Activated CD4-positive, alpha-beta T cell treated with anti-CD3 and anti-CD28 coated beads for 36 hours (primary cell): ENCODE measurements at regions not wholly inside any gene's neighbourhood (a gene's known extent, or its start where the extent isn't known, plus 50 kb on each side); places are given as distances from the start of the nearest gene placed in this dataset.
"Not testable (repeated sequence)": the region's sequence is repeated elsewhere in the genome, so short reads cannot be mapped to it uniquely, and the experiment has no call there.

Source experiments
- ATAC-seq: fragments of 200-7000 bp; cut with Tn5 transposase; one replicate; pipeline ENCODE4 v1.10.0; 2021; ENCODE audit warnings: mild to moderate bottlenecking, moderate library complexity
- CTCF ChIA-PET: fragments of 350-600 bp; sonication (Branson Sonifier 250); formaldehyde crosslinking; loops from one replicate; lab custom pipeline; 2021; ENCODE audit warnings: antibody characterized with exemption; lab: Charles Lee
- POLR2A ChIA-PET: fragments of 350-600 bp; sonication (Branson Sonifier 250); formaldehyde crosslinking; loops from one replicate; lab custom pipeline; 2021; ENCODE audit warnings: antibody characterized with exemption, inconsistent platforms; lab: Charles Lee
- DNase-seq: peaks from one replicate; pipeline ENCODE4 v3.0.0-alpha.2; 2020
- H3K27ac Mint-ChIP-seq: one replicate; pipeline ENCODE4 v1.8.0; 2021; ENCODE audit warnings: mixed read lengths
- H3K27me3 Mint-ChIP-seq: one replicate; pipeline ENCODE4 v1.8.0; 2021; ENCODE audit warnings: mixed read lengths
- H3K36me3 Mint-ChIP-seq: one replicate; pipeline ENCODE4 v1.8.0; 2021; ENCODE audit warnings: low read depth, mixed read lengths
- H3K4me1 Mint-ChIP-seq: one replicate; pipeline ENCODE4 v1.8.0; 2021; ENCODE audit warnings: mixed read lengths
- H3K4me3 Mint-ChIP-seq: one replicate; pipeline ENCODE4 v1.8.0; 2021; ENCODE audit warnings: mild to moderate bottlenecking, moderate library complexity, mixed read lengths
- H3K9me3 Mint-ChIP-seq: one replicate; pipeline ENCODE4 v1.8.0; 2021; ENCODE audit warnings: low read depth, mixed read lengths
- intact Hi-C, 2 experiments: fragments of 100-400 bp; cut with DNase I in 1 of 2; cut with micrococcal nuclease in 1 of 2; formaldehyde crosslinking; loops; one replicate each; pipeline versions ENCODE4 v1.14.2 to v1.15.1; 2022 to 2024; cut with DNase I, micrococcal nuclease

DNA sequence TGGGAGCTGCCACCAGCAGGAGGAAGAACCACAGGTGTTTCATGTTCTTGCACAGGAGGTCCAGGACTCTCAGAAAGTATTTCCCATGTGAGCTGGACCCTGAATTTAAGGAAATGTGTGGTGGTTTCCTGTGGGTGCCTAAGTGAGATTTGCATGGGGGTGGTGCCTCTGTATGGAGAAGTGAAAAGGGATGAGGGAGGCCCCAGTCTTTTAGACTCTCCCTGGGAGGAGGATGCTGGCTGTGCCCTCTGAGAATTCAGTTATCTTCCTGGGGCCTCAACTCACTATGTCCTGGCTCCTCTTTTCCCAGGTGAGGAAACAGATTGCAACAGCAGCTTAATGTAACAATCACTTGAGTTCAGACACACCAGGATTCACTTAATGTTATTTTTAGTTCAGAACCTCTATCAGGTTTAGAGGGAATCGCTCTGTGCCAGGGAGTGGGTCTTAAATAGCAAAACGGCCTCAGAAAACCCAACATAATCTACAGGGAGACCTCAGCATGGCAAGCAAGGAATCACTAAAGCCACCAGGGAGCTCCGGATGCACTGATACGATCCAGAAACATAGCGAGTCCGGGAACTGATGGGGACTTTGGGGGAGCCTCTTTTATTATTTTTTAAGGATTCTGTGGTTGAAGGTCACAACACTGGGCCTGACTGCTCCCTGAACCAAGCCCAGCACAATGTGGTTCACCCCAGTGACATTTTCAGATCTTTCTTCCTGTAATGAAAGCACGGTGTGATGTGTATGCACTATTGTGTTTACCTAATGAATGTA, 823.5 kb downstream of the TMEM121 start:
- intact Hi-C loops, H3K4me3 Mint-ChIP-seq, H3K27me3 Mint-ChIP-seq, ATAC-seq, H3K9me3 Mint-ChIP-seq, POLR2A ChIA-PET, DNase-seq, CTCF ChIA-PET, H3K4me1 Mint-ChIP-seq, H3K36me3 Mint-ChIP-seq, H3K27ac Mint-ChIP-seq: not testable (repeated sequence)

GRCh38 chr14:106355007-106355791, 828.8 kb downstream of the TMEM121 start:
- H3K27ac Mint-ChIP-seq, H3K36me3 Mint-ChIP-seq, DNase-seq, H3K4me3 Mint-ChIP-seq, H3K9me3 Mint-ChIP-seq, H3K27me3 Mint-ChIP-seq, POLR2A ChIA-PET, ATAC-seq, H3K4me1 Mint-ChIP-seq, intact Hi-C loops: not testable (repeated sequence)
- CTCF ChIA-PET = interaction anchor here (0.6 to 1.8 kb wide), 3 partner anchors 24 to 339 kb away, joined by 3 to 4 read pairs (median 3); no protein-coding TSS in a partner anchor

DNA sequence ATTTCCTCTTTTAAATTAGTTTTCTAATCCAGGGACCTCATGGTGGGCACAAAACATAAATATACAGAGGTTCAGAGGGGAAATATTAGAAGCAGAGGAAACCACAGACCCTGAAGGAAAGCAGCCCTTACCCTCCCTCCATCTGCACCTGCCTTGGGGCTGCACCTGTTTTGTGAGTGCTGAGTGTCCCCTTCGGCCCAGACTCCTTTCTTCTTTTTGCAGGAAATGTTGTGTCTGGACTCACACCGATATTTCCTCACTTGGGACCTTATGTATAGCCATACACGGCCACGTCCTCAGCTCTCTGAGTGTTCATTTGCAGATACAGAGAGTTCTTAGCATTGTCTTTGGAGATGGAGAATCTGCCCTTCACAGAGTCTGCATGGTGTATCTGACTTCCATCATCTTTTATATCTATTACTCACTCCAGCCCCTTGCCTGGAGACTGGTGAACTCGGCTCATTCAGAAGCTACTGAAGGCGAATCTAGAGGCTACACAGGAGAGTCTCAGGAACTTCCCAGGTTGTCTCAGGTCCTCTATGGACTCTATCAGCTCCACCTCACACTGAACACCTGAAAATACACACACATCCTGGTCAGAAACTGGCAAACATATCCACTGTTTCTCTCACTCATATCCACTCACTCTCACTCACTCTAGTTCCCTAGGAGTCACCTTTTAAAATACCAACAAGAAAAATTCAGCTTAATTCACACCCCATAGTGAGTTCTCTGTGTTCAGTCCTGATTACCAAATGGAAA, 829.7 kb downstream of the TMEM121 start:
- H3K4me1 Mint-ChIP-seq, ATAC-seq, H3K4me3 Mint-ChIP-seq, POLR2A ChIA-PET, H3K27me3 Mint-ChIP-seq, H3K27ac Mint-ChIP-seq, DNase-seq, H3K9me3 Mint-ChIP-seq, intact Hi-C loops, H3K36me3 Mint-ChIP-seq: not testable (repeated sequence)
- CTCF ChIA-PET = interaction anchor here (1.8 kb wide), 1 partner anchor 23 kb away, joined by 4 read pairs; no protein-coding TSS in a partner anchor

DNA sequence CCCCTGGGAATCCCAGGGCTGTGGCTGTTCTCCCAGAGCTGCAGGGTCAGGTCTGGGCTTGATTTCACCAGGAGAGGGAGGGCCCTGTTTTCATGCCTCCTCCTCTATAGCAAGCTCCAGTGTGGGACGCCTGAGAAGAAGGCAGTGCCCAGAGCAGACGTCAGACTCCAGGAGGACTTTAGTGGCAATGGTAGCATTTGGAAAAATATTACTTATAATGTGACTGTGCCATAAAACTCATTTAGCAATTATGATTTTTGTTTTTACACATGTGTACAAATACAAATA, 830.2 kb downstream of the TMEM121 start:
- H3K27me3 Mint-ChIP-seq, H3K36me3 Mint-ChIP-seq, ATAC-seq, H3K9me3 Mint-ChIP-seq, DNase-seq, POLR2A ChIA-PET, H3K27ac Mint-ChIP-seq, H3K4me1 Mint-ChIP-seq, H3K4me3 Mint-ChIP-seq, intact Hi-C loops: not testable (repeated sequence)
- CTCF ChIA-PET = interaction anchor here (1.0 kb wide), 1 partner anchor 29 kb away, joined by 4 read pairs; no protein-coding TSS in a partner anchor

- H3K4me1 Mint-ChIP-seq, H3K27me3 Mint-ChIP-seq, intact Hi-C loops, H3K9me3 Mint-ChIP-seq, H3K4me3 Mint-ChIP-seq, H3K27ac Mint-ChIP-seq, POLR2A ChIA-PET, H3K36me3 Mint-ChIP-seq: not testable (repeated sequence)
- ATAC-seq (peak; percentile 53), DNase-seq (peak; percentile 78)
- CTCF ChIA-PET = interaction anchor here (1.3 kb wide), 1 partner anchor 38 kb away, joined by 3 read pairs; no protein-coding TSS in a partner anchor
These were observed 832.9 kb downstream of the TMEM121 start for GRCh38 chr14:106359157-106359887.

DNA sequence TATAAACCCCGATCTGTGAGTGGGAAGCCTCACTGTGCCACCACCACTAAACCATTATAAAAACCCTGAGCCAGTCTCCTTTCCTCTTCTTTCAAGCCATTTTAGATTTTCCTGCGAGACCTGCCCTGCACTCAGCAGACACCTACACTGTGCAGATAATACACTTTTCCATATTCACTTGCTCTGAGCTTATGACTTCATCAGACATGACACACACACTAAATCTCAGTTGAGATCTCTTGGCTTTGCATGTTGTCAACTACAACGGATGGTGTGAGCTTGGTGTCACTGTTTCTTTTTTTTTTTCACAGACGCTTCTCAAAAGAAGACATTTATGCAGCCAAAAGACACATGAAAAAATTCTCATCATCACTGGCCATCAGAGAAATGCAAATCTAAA, 839.0 kb downstream of the TMEM121 start:
- H3K4me1 Mint-ChIP-seq, DNase-seq, CTCF ChIA-PET, POLR2A ChIA-PET, H3K27me3 Mint-ChIP-seq, H3K9me3 Mint-ChIP-seq, H3K36me3 Mint-ChIP-seq, intact Hi-C loops, H3K4me3 Mint-ChIP-seq, H3K27ac Mint-ChIP-seq, ATAC-seq: not testable (repeated sequence)

DNA sequence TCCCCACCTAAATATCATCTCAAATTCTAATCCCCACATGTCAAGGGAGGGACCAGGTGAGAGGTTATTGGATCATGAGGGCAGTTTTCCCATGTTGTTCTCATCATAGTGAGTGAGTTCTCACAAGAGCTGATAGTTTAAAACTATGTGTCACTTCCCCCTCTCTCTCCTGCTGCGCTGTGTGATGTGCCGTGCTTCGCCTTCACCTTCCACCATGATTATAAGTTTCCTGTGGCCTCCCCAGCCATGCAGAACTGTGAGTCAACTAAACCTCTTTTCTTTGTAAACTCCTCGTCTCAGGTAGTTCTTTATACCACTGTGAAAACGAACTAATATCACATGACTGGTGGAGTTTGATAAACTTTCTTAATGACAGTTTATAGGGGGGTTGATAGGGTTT, 839.5 kb downstream of the TMEM121 start:
- intact Hi-C loops, DNase-seq, H3K9me3 Mint-ChIP-seq, H3K4me1 Mint-ChIP-seq, H3K36me3 Mint-ChIP-seq, H3K27me3 Mint-ChIP-seq, H3K27ac Mint-ChIP-seq, POLR2A ChIA-PET, CTCF ChIA-PET, H3K4me3 Mint-ChIP-seq: not testable (repeated sequence)
- peak; percentile 77 for ATAC-seq

DNA sequence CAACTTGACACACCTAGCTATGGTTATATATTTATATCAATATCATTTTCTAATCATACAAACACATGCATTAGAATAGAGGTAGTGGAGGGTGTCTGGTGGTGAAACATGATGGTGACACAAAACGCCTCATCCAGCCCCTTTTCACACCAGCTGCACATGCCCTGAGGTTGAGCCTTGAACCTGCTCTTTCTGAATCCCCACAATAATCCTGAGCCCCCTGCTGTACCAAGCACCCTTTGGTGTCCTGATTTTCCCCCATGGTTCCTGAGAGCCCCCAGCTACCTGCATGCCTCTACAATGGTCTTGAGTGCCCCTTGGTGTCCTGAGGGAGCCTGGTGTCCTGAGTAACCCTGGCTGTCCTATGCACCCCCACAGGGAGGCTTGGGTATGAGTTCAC, 840.6 kb downstream of the TMEM121 start:
- DNase-seq, ATAC-seq, intact Hi-C loops, H3K9me3 Mint-ChIP-seq, H3K36me3 Mint-ChIP-seq, H3K4me1 Mint-ChIP-seq, H3K27ac Mint-ChIP-seq, POLR2A ChIA-PET, H3K4me3 Mint-ChIP-seq, H3K27me3 Mint-ChIP-seq, CTCF ChIA-PET: not testable (repeated sequence)

GRCh38 chr14:106369456-106369855, 843.1 kb downstream of the TMEM121 start:
- DNase-seq, H3K9me3 Mint-ChIP-seq, intact Hi-C loops, POLR2A ChIA-PET, H3K4me3 Mint-ChIP-seq, H3K36me3 Mint-ChIP-seq, ATAC-seq, H3K27ac Mint-ChIP-seq: not testable (repeated sequence)
- peaks cover 19% of the 10 kb centered on the region for H3K4me1 Mint-ChIP-seq
- CTCF ChIA-PET = interaction anchor here (11.8 kb wide), 1 partner anchor 46 kb away, joined by 246 read pairs; no protein-coding TSS in a partner anchor
- peaks cover 13% of the 10 kb centered on the region for H3K27me3 Mint-ChIP-seq

DNA sequence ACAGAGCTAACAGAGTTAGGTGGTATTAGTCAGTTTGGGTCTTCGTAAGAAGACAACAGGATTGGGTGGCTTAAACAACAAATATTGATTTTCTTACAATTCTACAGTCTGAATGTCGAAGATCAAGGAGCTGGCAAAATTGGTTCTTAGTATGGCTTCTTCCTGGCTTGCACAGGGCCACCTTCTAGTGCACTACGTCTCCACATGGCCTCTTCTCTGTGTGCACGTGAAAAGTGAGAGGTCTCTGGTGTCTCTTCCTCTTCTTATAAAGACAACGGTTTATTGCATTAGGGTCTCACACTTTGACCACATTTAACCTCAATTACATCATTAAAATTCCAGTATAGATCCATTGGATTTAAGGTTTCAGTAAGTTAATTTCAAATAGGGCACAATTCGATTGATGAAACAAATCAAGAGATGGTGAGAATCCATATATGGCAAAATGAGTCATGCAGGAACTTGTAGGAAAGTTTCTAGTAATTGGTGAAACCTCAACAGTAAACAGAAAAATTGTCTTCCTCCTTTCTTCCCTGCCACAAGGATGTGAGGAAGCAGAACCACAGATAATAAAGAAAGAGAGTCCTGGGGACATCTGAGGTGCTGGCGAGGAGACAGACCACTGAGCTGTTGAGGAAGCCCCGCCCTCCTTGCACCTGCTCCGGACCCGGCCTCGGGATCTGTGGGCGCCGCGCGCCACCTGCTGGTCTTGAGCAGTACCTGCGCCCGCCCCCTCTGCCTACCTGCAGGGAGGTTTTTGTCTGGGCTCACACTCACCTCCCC, 846.7 kb downstream of the TMEM121 start:
- Mint-ChIP-seq H3K27me3 (peaks cover 11% of the 10 kb centered on the region), H3K9me3 (no peaks in the 10 kb centered on the region), H3K4me1 (peaks cover 21% of the 10 kb centered on the region), H3K4me3 (peak overlapping the region; percentile 47), H3K36me3 (no peaks in the 10 kb centered on the region), H3K27ac (peak overlapping the region; percentile 27)
- peak; percentile 93 for DNase-seq
- ChIA-PET CTCF (interaction anchor here (0.8 to 11.8 kb wide), 17 partner anchors 17 to 108 kb away, joined by 3 to 246 read pairs (median 4); no protein-coding TSS in a partner anchor), POLR2A (no interaction called here)
- peak; percentile 90 for ATAC-seq
- intact Hi-C loops = loop anchor here (1.0 to 10.0 kb wide), 2 partner anchors 48 to 64 kb away; no protein-coding TSS in a partner anchor
